GM12878 (cell line): ENCODE measurements at regions not wholly inside any gene's neighbourhood (a gene's known extent, or its start where the extent isn't known, plus 50 kb on each side); places are given as distances from the start of the nearest gene placed in this dataset.
A peak's percentile ranks its signal among the peaks of the same experiment; 100 is the strongest.

Experiments used
- ATAC-seq: fragments of 200-7000 bp; cut with Tn5 transposase; 3 replicates; pipeline ENCODE4 v1.9.1; 2020; ENCODE audit warnings: mild to moderate bottlenecking, moderate library complexity
- BruUV-seq: library from RNA; stranded (reverse); fragments of 400-500 nt; replicated peaks from 2 replicates; lab custom pipeline; 2021; lab: Mats Ljungman, UMichigan
- CTCF ChIA-PET: fragments of 300-600 bp; sonication (Branson Sonifier 250); formaldehyde crosslinking; extraction: SDS; loops from one replicate; lab custom pipeline; 2021; ENCODE audit warnings: inconsistent platforms; lab: Yijun Ruan, JAX
- POLR2A ChIA-PET: fragments of 350-600 bp; formaldehyde crosslinking; extraction: SDS; loops from one replicate; lab custom pipeline; 2021; ENCODE audit warnings: inconsistent platforms; lab: Charles Lee
- RAD21 ChIA-PET: fragments of 300-600 bp; sonication (Branson Sonifier 250); formaldehyde crosslinking; loops from one replicate; lab custom pipeline; 2023; ENCODE audit warnings: antibody characterized with exemption; ENCODE audit not compliant: unreplicated experiment; lab: Charles Lee
- SMC1A ChIA-PET: fragments of 300-600 bp; sonication (Branson Sonifier 250); formaldehyde crosslinking; loops from one replicate; lab custom pipeline; 2023; ENCODE audit not compliant: unreplicated experiment, uncharacterized antibody; lab: Charles Lee
- DNase-seq: peaks from one replicate; pipeline ENCODE4 v3.0.0-alpha.2; 2011; ENCODE audit warnings: low read depth, low spot score
- FAIRE-seq: peaks from 3 replicates; lab custom pipeline; 2011; peaks lifted over from hg19 to GRCh38; lab: Jason Lieb, UNC
- H2AFZ ChIP-seq: 2 replicates; pipeline ENCODE4 v1.6.0; 2011; ENCODE audit warnings: low read depth, low read length, control low read depth; ENCODE audit not compliant: control insufficient read depth
- H3K27ac ChIP-seq: 2 replicates; pipeline ENCODE4 v1.5.1; 2011; ENCODE audit warnings: control low read depth; ENCODE audit not compliant: control insufficient read depth, insufficient read depth
- H3K27me3 ChIP-seq, 2 experiments: replicated peaks in 1 of 2; 2 replicates each; pipeline versions ENCODE4 v1.6.0 to v1.6.1; 2011; ENCODE audit warnings: low read length in 1 of 2; ENCODE audit not compliant: control insufficient read depth in 2 of 2, insufficient read depth in 2 of 2
- H3K36me3 ChIP-seq, 2 experiments: 2 replicates each; pipeline ENCODE4 v1.5.1; 2011; ENCODE audit warnings: low read length in 1 of 2; ENCODE audit not compliant: control insufficient read depth in 2 of 2, insufficient read depth in 2 of 2
- H3K4me1 ChIP-seq: 2 replicates; pipeline ENCODE4 v1.6.1; 2011; ENCODE audit warnings: mild to moderate bottlenecking, low read length, moderate library complexity, mixed read lengths; ENCODE audit not compliant: control insufficient read depth, insufficient read depth
- H3K4me2 ChIP-seq: 2 replicates; pipeline ENCODE4 v1.6.0; 2011; ENCODE audit warnings: control low read depth; ENCODE audit not compliant: control insufficient read depth, insufficient read depth
- H3K4me3 ChIP-seq: fragments of 200-600 bp; sonication (generic); 2 replicates; pipeline ENCODE4 v1.5.1; 2016
- H3K79me2 ChIP-seq: 2 replicates; pipeline ENCODE4 v1.6.0; 2011; ENCODE audit warnings: low read length; ENCODE audit not compliant: control insufficient read depth, insufficient read depth
- H3K9ac ChIP-seq: 2 replicates; pipeline ENCODE4 v1.8.0; 2011; ENCODE audit warnings: low read length, control low read depth, mixed read lengths; ENCODE audit not compliant: control insufficient read depth, insufficient read depth
- H3K9me3 ChIP-seq: replicated peaks from 3 replicates; pipeline ENCODE4 v1.5.1; 2011; ENCODE audit warnings: mild to moderate bottlenecking, low read length; ENCODE audit not compliant: control insufficient read depth, insufficient read depth
- H4K20me1 ChIP-seq: 2 replicates; pipeline ENCODE4 v1.6.0; 2011; ENCODE audit not compliant: control insufficient read depth, insufficient read depth
- BCL3 ChIP-seq: IDR thresholded peaks from 2 replicates; pipeline ENCODE4 v1.6.1; 2011; ENCODE audit warnings: borderline replicate concordance, low read depth, mild to moderate bottlenecking, moderate library complexity, low read length; ENCODE audit not compliant: insufficient read depth, poor library complexity, severe bottlenecking
- CTCF ChIP-seq, 3 experiments: IDR thresholded peaks in 2 of 3; conservative IDR thresholded peaks in 1 of 3; 2 replicates each; pipeline ENCODE4 v1.5.1; 2011; ENCODE audit warnings: low read depth in 3 of 3, low read length in 3 of 3, mild to moderate bottlenecking in 3 of 3, control low read depth in 2 of 3, moderate library complexity in 2 of 3, inconsistent platforms in 1 of 3, mixed read lengths in 1 of 3; ENCODE audit not compliant: control insufficient read depth in 2 of 3, insufficient read depth in 1 of 3; ENCODE audit errors: extremely low read depth in 1 of 3
- ELK1 ChIP-seq: IDR thresholded peaks from 2 replicates; pipeline ENCODE4 v1.6.1; 2012; ENCODE audit warnings: low read depth, low read length, improper control_type of control experiment
- NFIC ChIP-seq: IDR thresholded peaks from 2 replicates; pipeline ENCODE4 v1.6.1; 2012; ENCODE audit warnings: low read depth, mild to moderate bottlenecking, inconsistent platforms, low read length, moderate library complexity
- TBL1XR1 ChIP-seq: IDR thresholded peaks from 2 replicates; pipeline ENCODE4 v1.6.1; 2012; ENCODE audit warnings: low read depth, low read length, improper control_type of control experiment
- WGBS: methylation state at CpG from one replicate; pipeline ENCODE4 v1.1.6; 2016; ENCODE audit warnings: low lambda C conversion rate; ENCODE audit not compliant: insufficient replicate concordance, insufficient coverage; ENCODE audit errors: missing lambda C conversion rate; 5-methylcytosine and 5-hydroxymethylcytosine counted together
- in situ Hi-C: fragments of 300-500 bp; cut with MboI; formaldehyde crosslinking; loops from 9 replicates; pipeline ENCODE4 v1.14.3; 2018; ENCODE audit warnings: mixed read lengths
- intact Hi-C: fragments of 100-400 bp; cut with micrococcal nuclease; formaldehyde crosslinking; loops from one replicate; pipeline ENCODE4 v1.14.2; 2022; ENCODE audit not compliant: unreplicated experiment

- ChIA-PET RAD21 (no interaction called here), POLR2A (no interaction called here), SMC1A (no interaction called here), CTCF (no interaction called here)
- no peaks in the 10 kb centered on the region for H3K4me1 ChIP-seq
- 14% methylated on average over 5 of the region's 5 CpGs for WGBS
- H3K36me3 ChIP-seq: no peaks in the 10 kb centered on the region
- in situ Hi-C loops: no loop called here
- H3K9ac ChIP-seq: no peak overlapping the region
- H3K27ac ChIP-seq: no peak overlapping the region
- no peaks in the 10 kb centered on the region for H3K9me3 ChIP-seq
- H3K27me3 ChIP-seq: peaks cover 0 to 1% of the 10 kb centered on the region in 2 experiments; a peak in 2 of 4 replicates
- DNase-seq (no peak), FAIRE-seq (no peak), ATAC-seq (no peak)
- intact Hi-C loops: no loop called here
- H3K4me2 ChIP-seq: no peak overlapping the region
- no peaks in the 10 kb centered on the region for H4K20me1 ChIP-seq
- no peak overlapping the region for H3K4me3 ChIP-seq
- H2AFZ ChIP-seq: no peak overlapping the region
- no TSS peak for BruUV-seq
- H3K79me2 ChIP-seq: no peaks in the 10 kb centered on the region
- TF ChIP-seq BCL3: peak; percentile 61
- no peak for TF ChIP-seq ELK1
These were observed 415.0 kb upstream of the NPVF start for GRCh38 chr7:25643286-25643685.

- no peak overlapping the region for H2AFZ ChIP-seq
- H3K4me2 ChIP-seq: no peak overlapping the region
- no peak overlapping the region for H3K4me3 ChIP-seq
- H4K20me1 ChIP-seq: no peaks in the 10 kb centered on the region
- H3K79me2 ChIP-seq: no peaks in the 10 kb centered on the region
- no peaks in the 10 kb centered on the region for H3K36me3 ChIP-seq
- ATAC-seq (no peak), DNase-seq (no peak), FAIRE-seq (no peak)
- H3K27me3 ChIP-seq: peaks cover 0 to 1% of the 10 kb centered on the region in 2 experiments; a peak in 2 of 4 replicates
- no peak overlapping the region for H3K27ac ChIP-seq
- POLR2A ChIA-PET: no interaction called here
- H3K9ac ChIP-seq: no peak overlapping the region
- intact Hi-C loops (no loop called here), in situ Hi-C loops (no loop called here)
- RAD21 ChIA-PET: no interaction called here
- no peak for TF ChIP-seq CTCF (IDR thresholded peaks at IDR 0.05 in 2 of 3, conservative IDR thresholded peaks at IDR 0.05 in 1 of 3; ENCODE audit: control insufficient read depth in 2 of 3, extremely low read depth in 1 of 3, insufficient read depth in 1 of 3, low read depth in 3 of 3, low read length in 3 of 3)
- TF ChIP-seq NFIC: no peak
- no peak for TF ChIP-seq TBL1XR1
- H3K9me3 ChIP-seq: no peaks in the 10 kb centered on the region
- CTCF ChIA-PET: no interaction called here
- WGBS: 12% methylated on average over 7 of the region's 7 CpGs
- no peaks in the 10 kb centered on the region for H3K4me1 ChIP-seq
- BruUV-seq: no TSS peak
- SMC1A ChIA-PET: no interaction called here
These were observed 415.6 kb upstream of the NPVF start for GRCh38 chr7:25643770-25644394.
